ENCODE measurements at regions not wholly inside any gene's neighbourhood (a gene's known extent, or its start where the extent isn't known, plus 50 kb on each side); places are given as distances from the start of the nearest gene placed in this dataset.

GRCh38 chr9:124205686-124206352 lies 51.9 kb upstream of the NEK6 start:
- H3K4me3 ChIP-seq (ENCODE audit: low read length) = no peak overlapping the region
- TF ChIP-seq, protein P1, sequence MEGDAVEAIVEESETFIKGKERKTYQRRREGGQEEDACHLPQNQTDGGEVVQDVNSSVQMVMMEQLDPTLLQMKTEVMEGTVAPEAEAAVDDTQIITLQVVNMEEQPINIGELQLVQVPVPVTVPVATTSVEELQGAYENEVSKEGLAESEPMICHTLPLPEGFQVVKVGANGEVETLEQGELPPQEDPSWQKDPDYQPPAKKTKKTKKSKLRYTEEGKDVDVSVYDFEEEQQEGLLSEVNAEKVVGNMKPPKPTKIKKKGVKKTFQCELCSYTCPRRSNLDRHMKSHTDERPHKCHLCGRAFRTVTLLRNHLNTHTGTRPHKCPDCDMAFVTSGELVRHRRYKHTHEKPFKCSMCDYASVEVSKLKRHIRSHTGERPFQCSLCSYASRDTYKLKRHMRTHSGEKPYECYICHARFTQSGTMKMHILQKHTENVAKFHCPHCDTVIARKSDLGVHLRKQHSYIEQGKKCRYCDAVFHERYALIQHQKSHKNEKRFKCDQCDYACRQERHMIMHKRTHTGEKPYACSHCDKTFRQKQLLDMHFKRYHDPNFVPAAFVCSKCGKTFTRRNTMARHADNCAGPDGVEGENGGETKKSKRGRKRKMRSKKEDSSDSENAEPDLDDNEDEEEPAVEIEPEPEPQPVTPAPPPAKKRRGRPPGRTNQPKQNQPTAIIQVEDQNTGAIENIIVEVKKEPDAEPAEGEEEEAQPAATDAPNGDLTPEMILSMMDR (conservative IDR thresholded peaks at IDR 0.05; ENCODE audit: low read length) = no peak
- no peak for DNase-seq (ENCODE audit: low read depth)

DNA sequence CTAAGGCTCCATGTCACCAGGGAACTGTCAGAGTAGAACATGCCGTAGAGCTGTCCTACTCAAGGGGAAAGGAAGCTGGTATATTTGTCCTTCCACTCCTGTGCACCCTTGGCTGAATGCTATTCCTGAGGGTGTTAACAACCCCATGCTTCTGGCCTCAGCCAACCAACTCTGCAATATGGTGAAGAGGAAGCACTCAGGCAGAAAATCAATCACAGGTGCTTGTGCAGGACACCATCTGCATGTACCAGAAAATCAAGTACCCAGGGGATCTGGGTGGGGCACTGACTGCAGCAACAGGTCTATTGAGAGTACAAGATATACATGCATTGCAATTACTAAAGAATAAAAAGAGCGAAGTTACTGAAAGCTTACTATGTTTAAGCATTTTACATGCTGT lies 51.4 kb upstream of the NEK6 start:
- H3K4me3 ChIP-seq (ENCODE audit: low read length) = no peak overlapping the region
- no peak for DNase-seq (ENCODE audit: low read depth)
- TF ChIP-seq, protein P1 (conservative IDR thresholded peaks at IDR 0.05; ENCODE audit: low read length) = no peak

Measured in AG10803 (cell line).